ENCODE measurements at regions not wholly inside any gene's neighbourhood (a gene's known extent, or its start where the extent isn't known, plus 50 kb on each side); places are given as distances from the start of the nearest gene placed in this dataset.

DNA sequence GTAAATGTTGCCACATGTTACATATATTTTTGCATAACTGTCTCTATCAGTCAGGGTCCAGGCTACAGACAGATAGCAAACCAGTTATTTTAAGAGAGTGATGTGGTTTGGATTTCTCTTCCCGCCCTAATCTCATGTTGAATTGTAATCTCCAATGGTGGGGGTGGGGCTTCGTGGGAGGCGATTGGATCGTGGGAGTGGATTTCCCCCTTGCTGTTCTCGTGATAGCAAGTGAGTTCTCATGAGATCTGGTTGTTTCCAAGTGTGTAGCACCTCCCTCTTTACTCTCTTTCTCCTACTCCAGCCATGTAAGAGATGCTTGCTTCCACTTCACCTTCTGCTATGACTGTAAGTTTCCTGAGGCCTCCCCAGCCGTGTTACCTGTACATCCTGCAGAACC is 704.2 kb upstream of the TBX3 start:
- TF ChIP-seq YY1 (IDR thresholded peaks at IDR 0.05; ENCODE audit: insufficient read depth, insufficient read length): no peak
- no peak for TF ChIP-seq ZNF274 (IDR thresholded peaks at IDR 0.05; ENCODE audit: low read depth, low read length)
- no peak for TF ChIP-seq SUZ12 (IDR thresholded peaks at IDR 0.05; ENCODE audit: extremely low read depth, insufficient read depth, insufficient read length)

All from NT2/D1 (cell line).